GM18502 (cell line): ENCODE measurements at regions not wholly inside any gene's neighbourhood (a gene's known extent, or its start where the extent isn't known, plus 50 kb on each side); places are given as distances from the start of the nearest gene placed in this dataset.

Source experiments
- ATAC-seq: cut with Tn5 transposase; IDR thresholded peaks from one replicate; pipeline ENCODE4 v1.9.1; 2021; ENCODE audit warnings: mild to moderate bottlenecking; ENCODE audit not compliant: unreplicated experiment, poor library complexity

DNA sequence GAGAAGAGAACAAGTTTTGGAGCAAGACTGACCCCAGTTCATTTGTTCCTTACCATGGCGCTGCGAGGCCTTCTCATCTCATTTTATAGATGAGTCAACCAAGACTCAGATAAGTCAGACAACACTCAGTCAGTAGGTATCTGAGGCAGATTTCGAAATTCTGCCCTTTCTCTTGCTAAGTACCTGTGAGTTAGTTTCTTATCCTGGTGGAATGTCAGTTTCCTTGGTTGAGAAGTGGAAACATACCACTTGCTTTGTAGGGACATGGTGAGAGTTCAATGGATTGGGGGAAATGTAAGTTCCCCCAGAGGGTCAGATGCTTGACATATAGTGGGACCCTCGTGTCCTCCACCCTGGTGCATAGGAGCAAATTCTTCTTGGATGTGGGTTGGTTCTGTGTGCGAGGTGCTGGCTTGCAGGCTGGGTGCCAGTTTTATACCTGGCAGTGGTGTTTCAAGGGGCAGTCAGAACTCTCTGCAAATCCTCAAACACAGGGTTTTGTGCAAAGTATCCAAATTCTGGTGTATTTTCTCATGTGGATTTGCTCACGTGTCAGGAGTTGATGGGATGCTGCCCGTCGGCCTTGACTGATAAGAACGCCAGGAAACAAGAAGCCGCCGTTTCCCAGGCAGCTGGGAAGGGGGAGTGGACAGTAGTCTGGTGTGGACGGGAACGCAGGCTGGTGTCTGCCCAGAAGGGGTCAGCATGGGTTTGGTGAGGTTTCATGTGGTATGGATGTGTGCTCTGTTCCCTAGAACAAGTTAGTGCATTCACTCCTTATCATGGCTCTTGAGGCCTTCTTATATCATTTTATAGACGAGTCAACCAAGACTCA lies 61.1 kb upstream of the CIBAR2 start:
- ATAC-seq = no peak

DNA sequence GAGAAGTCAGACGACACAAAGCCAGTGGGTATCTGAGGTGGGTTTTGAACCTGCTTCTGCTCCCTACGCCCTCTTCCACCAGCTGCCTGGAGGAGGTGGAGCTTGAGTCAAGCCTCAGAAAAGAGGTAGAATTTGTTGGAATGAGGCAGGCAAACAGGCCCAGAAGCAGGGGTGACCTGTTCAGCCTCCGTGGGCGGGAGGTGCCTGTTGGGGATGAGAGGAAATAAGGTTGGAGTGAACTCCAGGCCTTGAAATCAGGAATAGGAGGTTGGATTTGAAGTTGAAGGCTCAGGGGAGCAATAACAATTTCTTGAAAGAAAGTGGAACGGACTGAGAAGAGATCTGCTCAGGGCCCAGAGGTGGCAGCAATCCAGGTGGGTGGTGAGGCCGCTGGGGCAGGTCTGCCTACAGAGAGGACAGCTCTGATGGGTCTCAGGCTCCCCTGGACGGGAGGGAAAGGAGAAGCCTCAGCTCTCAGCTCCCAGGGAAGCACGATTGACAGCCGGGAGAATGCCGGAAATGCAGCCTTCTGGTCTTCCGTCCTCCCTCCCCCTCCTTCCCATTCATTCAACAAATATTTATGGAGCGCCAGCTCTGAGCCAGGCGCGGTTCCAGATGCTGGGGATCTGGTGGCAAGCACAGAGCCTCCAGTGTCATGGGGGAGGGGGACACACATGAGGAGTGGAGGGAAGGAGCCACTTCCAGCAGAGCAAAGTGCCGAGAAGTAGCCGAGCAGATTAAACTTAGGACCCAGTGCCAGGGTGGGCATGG lies 61.9 kb upstream of the CIBAR2 start:
- ATAC-seq = no peak

DNA sequence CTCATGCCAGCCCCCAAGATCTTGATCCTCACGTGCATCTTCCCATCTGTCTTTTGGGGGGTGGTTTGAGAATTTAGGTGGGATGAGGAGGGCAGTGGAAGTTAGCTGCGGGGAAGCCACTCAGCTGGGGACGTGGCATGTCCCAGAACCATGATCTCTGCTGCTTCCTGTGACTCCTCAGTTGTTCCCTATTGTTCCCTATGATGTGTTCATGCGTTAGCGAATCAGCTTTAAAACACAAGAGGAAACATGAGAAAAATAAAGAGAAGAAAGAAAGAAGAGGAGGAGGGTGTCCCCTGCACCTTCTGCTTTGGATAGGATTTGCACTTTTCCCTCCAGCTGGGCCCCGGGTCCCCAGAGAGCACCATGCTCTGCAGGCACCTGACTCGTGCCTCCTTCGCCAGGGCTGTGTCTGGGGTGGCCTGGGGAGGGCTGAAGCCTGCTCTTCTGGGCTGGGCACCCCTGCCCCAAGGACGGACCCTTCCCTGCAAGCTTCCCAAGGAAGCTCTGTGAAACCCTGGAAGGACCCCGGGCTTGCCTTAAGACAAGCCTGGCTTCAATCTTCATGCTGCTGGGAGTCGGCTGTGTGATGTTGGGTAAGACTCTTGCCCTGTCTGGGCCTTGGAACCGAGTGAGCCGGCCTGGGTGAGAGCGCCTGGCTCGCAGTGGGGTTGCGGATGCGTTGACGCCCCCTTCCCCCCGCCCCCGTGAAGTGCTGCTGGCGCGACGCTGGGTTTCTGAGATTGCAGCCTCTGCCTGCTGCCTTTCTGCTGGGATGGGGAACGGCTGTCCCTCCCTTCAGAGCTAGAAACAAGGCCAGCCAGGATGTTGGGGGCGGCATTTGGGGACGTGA lies 62.8 kb upstream of the CIBAR2 start:
- ATAC-seq = no peak

DNA sequence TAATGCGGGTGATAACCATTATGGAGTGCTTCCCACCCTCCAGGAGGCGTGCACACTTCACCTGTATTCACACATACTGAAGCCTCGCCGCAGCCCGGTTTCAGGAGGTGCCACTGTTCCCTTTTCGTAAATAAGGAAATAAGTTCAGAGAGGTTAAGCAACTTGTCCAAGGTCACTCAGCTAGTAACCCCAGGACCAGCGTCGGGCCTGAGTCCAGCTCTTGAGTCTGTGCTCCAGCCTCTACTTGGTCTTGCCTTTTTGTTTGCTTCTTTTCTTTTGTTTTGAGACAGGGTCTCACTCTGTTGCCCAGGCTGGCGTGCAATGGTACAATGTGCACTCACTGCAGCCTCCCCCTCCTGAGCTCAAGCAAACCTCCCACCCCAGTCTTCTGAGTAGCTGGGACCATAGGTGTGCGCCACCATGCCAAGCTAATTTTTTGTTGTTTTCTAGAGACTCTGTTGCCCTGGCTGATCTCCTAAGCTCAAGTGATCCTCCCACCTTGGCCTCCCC lies 63.5 kb upstream of the CIBAR2 start:
- no peak for ATAC-seq

DNA sequence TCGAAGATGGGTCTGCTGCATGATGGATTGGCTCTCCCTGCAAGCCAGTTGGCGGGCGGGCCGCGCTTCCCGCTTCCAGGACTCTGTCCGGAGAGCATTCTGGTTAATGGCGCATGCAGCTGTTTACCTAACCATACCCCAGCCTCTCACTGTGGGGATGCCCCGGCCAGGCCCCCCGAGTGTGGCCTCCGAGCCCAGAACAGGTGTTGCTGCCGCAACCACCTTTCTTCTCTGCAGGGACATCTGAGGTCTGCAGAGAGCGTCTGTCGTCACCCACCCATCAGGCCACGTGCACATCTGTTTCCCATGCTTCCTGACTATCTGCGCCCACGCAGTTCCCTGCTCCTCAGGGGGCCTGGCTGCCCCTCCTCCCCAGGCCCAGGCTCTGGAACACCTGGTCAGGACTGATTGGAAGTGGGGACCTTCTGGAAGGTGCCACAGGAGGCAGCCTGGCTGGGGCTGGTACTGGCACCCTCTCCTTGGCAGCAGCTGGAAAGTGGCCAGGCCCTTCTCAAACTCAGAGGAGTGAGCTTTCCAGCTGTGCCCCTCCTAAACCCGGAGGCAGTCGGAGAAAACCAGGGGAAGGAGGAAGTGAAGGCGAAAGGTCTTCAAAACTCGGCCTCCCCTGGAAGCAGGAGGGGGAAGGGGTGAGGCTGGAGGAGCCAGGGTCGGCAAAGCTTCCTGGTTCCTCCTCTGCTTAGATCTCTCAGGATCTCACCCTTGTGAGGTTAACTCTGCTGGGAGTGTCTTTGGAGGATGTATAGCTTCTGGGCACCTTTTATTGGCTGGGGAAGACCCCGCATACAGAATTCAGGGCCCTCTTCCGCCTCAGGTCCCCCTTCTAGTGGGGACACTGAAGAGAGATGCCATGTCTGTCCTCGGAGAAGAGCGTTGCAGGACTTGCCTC lies 64.5 kb upstream of the CIBAR2 start:
- no peak for ATAC-seq

DNA sequence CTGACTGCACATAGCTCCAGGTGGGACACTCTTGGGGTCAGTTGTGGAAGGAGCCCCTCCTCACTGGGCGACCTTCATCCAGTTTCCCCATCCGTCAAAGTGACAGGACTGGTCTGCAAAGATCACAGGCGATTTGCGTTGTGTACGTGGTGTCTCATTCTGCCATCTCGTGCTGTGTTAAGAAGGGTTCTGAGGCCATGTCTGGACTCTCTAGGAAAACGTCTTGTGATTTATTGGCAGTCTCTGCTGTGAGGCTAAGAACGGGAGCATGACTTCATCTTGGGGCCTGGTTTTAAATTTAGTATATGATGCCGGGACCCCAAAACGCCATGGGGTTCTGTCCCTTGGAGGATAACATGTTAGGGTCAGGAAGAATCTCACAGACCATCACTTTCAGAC lies 65.2 kb upstream of the CIBAR2 start:
- ATAC-seq = no peak

DNA sequence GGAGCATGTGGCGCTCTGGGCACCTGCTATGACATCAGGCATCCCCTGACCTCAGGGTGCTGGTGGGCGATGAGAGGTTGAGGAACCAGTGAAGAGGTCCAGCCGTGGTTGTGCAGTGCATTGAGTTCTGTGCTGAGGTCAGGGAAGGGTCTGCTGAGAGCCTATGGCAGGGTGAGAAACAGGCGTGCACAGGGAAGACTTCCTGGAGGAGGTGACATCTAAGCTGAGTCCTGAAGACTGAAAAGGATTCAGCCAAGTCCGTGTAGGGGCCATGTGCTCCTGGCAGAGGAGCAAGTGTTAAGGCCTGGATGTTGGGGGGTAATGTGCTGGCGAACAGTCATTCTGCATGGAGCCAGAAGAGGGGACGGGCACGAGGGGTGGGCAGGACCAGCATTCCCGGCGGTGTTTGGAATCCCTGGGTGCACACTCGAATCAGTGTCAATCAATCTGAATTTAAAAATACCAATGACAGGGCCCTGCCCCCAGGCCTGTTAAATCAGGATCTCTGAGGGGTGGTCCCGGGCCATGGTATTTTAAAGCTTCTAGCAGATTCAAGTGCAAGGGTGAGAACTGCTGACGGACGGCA lies 65.8 kb upstream of the CIBAR2 start:
- no peak for ATAC-seq

DNA sequence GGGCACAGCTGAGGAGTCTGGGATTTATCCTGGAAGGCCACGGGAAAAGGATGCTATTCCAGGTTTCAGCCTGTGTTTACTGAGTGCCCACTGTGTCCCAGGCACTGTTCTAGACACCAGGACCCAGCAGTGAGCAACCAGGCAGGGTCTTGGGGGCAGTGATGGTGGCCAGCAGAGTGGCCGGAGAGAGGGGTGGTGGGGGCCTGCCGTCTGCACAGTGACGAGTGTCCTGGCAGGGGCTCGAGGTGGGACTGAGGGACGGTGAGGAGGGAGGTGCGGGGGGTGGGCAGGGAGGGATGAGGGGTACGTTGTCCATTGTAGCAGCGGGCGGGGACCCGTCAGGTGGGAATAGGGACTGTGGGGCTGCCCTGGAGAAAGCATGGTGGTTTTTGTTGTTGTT lies 66.3 kb upstream of the CIBAR2 start:
- ATAC-seq = no peak

DNA sequence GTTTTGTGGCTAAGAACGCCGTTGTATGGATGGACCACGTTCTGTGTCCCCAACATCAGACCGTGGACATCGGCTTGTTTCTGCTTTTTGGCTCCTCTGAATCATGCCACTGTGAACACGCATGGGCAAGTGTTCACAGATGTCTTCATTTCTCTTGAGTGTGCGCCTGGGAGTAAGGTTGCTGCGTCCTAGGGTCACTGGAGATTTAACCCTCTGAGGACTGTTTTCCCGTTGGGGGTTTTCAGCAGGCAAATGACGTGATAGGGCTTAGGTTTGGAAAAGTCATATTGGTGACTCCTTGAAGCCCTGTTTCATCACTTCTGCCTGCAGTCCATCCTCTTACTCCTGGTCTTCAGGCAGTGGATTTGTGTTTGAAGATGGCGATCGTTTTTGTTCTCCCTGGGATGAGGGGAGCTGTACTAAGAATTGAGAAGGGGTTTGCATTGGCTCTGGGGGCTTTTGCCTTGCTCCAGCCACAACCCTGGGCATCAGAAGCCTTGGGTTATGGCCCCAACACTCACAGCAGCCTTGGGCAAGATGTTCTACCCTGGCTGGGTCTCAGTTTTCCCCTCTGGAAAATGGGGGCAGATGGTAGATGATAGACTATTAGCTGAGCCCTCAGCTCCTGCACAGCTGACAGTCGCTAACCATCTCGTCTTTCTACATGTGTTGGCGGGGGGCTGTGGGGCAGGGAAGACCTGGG lies 67.2 kb upstream of the CIBAR2 start:
- no peak for ATAC-seq

DNA sequence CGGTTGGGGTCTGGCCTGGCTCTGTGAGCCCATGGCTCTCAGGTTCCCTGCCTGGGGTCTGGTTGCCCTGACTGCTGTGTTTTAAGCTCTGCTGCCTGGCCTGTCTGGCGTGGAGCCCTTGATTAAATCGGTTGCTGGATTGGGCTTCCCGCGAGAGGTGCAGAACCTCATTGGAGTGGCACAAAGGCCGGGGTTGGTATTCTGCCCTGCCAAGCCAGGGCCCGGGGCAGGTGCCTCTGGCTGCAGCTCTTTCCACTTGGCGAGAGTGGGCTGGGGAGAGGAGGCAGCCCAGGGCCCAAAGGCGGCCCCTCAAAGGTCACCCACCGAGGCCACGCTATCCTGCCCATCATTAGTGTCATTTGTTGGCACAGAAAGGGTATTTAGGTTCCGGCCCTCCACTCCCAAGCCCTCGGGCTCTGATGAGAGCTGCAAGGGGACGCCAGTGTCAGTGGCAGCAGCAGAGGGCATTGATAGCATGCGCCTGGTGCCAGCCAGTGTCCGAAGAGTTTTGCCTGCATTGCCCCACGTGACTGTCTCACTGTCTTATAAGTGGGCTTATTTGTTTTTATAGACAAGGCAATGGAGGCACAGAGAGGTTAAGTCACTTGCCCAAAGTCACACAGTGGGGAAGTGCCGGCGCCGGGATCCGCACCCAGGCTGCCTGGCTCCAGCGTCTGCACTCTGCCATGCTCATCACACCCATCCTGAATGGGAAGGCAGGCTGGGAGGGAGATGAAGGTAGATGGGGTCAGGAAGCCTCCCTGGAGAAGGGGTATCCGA lies 68.0 kb upstream of the CIBAR2 start:
- no peak for ATAC-seq

DNA sequence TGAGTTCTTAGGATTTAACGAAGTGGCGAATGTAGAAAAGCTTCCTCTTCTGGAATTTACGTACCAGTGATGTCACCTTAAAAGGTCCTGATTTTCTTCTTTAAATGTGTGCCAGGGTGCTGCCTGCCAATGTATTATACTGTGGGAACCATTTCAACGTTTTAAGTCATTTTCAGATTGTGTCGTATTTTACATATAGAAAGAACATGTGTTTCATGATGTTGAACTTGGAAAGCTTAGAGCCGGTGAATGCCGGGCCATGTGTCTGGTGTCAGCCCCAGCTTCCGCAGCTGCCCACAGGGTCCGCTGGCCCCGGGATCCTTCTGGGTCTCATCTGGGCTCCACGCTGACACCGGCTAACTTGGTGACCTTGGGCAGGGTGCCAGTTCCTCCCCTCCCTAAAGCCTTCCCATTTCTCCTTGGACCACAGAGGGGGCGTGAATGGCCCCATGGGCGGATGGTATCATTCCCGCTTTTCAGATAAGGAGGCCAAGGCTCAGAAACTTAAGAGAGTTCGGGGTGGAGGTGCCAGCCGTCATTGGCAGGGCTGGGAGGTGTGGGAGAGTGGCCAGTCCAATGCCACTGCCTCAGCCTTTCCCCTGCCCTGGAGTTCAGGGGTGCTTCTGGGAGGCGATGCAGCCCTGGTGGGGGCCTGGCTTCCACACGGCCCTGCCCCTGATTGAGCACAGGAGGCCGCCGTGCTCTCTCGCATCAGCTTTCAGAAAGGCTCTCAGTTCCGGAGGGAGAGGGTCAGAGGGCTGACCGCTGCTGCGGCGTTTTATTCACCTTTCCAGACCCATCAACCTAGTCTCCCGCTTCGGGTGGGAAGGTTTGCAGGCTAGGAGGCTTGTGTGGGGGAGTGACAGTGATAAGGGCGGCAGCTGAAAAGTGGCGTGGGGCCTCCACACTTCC lies 68.8 kb upstream of the CIBAR2 start:
- ATAC-seq = no peak

DNA sequence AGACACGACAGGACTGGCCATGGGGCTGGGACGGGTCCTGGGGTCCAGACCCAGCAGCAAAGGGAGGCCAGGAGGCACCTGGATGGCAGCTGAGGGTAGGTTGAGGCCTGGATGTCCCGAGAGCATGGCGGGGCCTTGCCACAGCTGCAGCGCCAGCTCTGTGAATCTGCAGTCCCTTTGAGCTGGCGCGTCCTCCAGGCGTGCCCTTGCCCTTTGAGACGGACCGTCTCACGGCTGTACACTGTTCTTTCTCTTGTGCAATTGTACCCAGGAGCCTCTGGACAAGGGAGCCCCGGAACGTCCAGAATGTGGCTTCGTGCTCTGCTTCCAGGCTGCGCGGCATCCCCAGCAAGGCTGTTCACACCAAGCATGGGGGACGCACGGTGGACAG lies 69.5 kb upstream of the CIBAR2 start:
- no peak for ATAC-seq

DNA sequence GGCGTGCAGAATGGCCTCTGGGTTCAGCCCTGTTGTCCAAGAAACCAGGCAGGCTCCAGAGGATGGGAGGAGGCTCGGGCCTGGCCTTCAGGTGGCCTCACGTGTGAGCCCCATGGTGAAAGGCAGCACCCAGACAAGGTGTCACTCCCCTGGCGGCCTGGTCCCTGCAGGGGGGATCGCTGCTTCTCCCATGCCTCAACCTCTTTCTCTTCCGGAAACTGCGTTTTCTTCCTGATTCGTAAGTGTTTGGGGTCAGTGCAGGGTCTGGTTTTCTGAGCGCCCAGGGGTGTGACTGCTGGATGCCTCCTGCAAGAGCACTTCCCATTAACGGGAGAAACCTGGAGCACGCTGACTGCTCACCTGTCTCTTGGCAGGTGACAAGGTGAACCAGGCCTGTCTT lies 70.0 kb upstream of the CIBAR2 start:
- no peak for ATAC-seq

DNA sequence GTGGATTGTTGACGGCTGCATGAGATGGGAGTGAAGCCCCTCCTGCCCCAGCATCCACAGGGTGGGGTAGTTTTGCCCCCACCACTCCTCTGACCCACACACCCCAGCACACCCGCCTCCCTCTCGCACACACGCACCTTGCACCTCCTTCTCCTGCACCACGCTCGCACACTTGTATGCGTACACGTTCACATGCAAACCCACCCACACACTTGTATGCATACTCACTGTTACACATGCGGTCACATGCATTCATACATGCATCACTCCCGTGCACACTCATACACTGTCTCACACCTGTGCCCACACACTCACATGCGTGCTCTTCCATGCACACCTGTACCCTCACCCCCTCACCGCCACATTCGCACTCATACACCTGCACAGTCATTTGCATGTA lies 70.5 kb upstream of the CIBAR2 start:
- ATAC-seq = no peak

DNA sequence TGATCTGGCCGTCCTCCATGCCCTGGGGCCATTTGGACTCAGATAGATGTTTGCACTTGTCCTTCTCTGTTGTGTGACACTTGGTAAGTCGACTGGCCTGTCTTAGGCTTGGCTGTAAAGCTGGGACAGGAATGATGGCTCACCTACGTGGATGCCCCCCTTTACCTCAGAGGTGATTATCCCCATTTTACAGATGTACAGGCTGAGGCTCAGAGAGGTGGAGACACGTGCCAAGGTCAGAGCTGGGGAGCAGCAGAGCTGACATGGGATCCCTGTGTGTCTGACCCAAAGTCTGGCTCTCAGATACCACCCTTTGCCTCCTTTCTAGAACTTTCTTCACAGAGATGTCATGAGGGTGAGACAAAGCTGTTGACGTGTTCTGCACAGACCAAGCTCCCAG lies 71.3 kb upstream of the CIBAR2 start:
- no peak for ATAC-seq

DNA sequence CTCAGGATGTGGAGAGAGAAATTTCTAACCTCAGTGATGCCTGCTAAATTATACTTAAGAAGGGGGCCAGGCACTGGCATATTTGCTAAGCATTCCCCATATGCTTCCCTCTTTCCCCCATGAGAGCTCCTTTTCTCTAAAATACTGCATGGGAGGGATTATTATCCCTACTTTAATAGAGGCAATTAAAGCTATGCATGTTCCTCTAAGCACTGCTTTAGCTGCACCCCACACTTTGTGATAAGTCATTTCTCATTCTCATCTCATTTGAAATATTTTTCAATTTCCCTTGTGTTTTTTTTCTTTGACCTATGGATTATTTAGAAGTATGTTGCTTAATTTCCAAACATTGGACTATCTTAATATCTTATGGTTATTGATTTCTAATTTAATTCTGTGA lies 72.1 kb upstream of the CIBAR2 start:
- ATAC-seq = no peak
